ENCODE measurements at regions not wholly inside any gene's neighbourhood (a gene's known extent, or its start where the extent isn't known, plus 50 kb on each side); places are given as distances from the start of the nearest gene placed in this dataset.

DNA sequence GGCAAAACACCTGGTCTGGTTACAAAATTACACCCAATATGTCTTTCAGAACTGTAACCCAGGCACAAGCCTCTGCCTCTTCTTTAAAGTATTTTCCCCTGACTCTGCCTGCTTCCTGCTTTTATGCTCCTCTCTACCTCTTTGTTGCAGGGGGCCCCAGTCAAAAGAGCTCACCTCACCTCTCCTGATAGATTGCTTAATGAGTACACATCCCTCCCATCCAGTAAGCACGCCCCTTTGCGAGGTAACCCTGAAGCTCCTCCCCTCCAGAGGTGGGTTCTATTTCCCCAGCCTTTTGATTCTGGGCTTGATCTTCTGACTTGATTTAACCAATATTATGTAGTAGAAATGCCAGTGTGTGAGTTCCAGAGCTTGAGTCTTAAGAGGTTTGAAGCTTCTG, 56.6 kb upstream of the EYA2 start:
- no peak for DNase-seq (ENCODE audit: low spot score)
- intact Hi-C loops (cut with DNase I) = no loop called here

DNA sequence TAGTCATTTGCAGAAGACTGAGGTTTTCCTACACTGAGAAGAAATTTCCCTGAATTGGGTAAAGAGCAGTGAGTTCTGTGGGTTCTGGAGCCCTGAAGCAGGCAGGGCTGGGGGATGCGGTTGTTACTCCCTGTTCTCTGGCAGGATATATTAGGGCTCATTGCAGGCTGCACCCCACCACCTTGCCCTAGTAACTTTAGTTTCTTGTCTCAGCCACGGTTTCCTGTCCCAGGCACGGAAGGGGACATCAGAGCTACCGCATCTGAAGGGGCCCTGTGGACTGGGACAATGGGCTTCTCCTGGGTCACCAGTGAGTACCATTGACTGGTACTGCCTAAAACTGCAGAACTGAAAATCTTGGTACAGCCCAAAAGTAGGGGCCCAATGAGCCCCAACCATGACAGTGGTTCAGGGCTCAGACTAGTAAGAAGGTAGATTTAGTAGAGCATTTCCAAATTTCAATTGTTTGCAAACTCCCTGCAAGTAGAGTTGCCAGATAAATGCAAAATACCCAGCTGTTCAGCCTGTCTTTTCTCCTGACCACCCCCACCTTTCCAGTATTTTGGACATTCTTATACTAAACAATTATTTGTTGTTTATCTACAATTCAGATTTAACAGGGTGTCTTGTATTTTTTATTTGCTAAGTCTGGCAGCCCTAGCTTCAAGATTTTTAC, 54.5 kb upstream of the EYA2 start:
- intact Hi-C loops (cut with DNase I) = no loop called here
- DNase-seq (ENCODE audit: low spot score) = no peak

Data from posterior vena cava (tissue), 2 donors.